ENCODE measurements at regions not wholly inside any gene's neighbourhood (a gene's known extent, or its start where the extent isn't known, plus 50 kb on each side); places are given as distances from the start of the nearest gene placed in this dataset.

DNA sequence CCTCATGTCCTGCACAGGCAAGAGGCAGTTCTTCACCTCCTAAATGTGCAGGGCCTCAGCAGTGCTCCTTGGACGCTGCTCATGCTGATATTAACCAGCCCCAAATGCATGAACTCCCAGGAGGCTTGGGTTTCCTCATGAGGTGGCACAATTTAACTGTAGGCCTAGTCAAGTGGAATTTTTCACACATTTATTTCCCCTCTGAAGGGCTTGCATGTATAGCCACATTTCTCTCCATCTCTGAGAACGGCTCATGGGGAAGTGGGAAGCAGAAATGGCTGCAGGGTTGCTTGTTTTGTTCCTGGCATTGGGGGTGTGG, 72.8 kb upstream of the PAX1 start:
- WGBS (ENCODE audit: insufficient coverage, low coverage, missing lambda C conversion rate): 0% methylated on average over 2 of the region's 2 CpGs
- no peak for FAIRE-seq
- no peak for TF ChIP-seq SREBF2 (CRISPR knock-in tag; IDR thresholded peaks at IDR 0.05)
- no peak for TF ChIP-seq SLC30A9 (CRISPR knock-in tag; IDR thresholded peaks at IDR 0.05)
- TF ChIP-seq NFYB (IDR thresholded peaks at IDR 0.05; ENCODE audit: extremely low read depth, insufficient read length): no peak
- TF ChIP-seq, protein P1, sequence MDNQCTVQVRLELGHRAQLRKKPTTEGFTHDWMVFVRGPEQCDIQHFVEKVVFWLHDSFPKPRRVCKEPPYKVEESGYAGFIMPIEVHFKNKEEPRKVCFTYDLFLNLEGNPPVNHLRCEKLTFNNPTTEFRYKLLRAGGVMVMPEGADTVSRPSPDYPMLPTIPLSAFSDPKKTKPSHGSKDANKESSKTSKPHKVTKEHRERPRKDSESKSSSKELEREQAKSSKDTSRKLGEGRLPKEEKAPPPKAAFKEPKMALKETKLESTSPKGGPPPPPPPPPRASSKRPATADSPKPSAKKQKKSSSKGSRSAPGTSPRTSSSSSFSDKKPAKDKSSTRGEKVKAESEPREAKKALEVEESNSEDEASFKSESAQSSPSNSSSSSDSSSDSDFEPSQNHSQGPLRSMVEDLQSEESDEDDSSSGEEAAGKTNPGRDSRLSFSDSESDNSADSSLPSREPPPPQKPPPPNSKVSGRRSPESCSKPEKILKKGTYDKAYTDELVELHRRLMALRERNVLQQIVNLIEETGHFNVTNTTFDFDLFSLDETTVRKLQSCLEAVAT (IDR thresholded peaks at IDR 0.05): no peak
- TF ChIP-seq, protein P2, sequence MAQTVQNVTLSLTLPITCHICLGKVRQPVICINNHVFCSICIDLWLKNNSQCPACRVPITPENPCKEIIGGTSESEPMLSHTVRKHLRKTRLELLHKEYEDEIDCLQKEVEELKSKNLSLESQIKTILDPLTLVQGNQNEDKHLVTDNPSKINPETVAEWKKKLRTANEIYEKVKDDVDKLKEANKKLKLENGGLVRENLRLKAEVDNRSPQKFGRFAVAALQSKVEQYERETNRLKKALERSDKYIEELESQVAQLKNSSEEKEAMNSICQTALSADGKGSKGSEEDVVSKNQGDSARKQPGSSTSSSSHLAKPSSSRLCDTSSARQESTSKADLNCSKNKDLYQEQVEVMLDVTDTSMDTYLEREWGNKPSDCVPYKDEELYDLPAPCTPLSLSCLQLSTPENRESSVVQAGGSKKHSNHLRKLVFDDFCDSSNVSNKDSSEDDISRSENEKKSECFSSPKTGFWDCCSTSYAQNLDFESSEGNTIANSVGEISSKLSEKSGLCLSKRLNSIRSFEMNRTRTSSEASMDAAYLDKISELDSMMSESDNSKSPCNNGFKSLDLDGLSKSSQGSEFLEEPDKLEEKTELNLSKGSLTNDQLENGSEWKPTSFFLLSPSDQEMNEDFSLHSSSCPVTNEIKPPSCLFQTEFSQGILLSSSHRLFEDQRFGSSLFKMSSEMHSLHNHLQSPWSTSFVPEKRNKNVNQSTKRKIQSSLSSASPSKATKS (CRISPR knock-in tag; IDR thresholded peaks at IDR 0.05): no peak
- TF ChIP-seq CTBP1 (IDR thresholded peaks at IDR 0.05; ENCODE audit: borderline replicate concordance): no peak
- TF ChIP-seq, protein P3, sequence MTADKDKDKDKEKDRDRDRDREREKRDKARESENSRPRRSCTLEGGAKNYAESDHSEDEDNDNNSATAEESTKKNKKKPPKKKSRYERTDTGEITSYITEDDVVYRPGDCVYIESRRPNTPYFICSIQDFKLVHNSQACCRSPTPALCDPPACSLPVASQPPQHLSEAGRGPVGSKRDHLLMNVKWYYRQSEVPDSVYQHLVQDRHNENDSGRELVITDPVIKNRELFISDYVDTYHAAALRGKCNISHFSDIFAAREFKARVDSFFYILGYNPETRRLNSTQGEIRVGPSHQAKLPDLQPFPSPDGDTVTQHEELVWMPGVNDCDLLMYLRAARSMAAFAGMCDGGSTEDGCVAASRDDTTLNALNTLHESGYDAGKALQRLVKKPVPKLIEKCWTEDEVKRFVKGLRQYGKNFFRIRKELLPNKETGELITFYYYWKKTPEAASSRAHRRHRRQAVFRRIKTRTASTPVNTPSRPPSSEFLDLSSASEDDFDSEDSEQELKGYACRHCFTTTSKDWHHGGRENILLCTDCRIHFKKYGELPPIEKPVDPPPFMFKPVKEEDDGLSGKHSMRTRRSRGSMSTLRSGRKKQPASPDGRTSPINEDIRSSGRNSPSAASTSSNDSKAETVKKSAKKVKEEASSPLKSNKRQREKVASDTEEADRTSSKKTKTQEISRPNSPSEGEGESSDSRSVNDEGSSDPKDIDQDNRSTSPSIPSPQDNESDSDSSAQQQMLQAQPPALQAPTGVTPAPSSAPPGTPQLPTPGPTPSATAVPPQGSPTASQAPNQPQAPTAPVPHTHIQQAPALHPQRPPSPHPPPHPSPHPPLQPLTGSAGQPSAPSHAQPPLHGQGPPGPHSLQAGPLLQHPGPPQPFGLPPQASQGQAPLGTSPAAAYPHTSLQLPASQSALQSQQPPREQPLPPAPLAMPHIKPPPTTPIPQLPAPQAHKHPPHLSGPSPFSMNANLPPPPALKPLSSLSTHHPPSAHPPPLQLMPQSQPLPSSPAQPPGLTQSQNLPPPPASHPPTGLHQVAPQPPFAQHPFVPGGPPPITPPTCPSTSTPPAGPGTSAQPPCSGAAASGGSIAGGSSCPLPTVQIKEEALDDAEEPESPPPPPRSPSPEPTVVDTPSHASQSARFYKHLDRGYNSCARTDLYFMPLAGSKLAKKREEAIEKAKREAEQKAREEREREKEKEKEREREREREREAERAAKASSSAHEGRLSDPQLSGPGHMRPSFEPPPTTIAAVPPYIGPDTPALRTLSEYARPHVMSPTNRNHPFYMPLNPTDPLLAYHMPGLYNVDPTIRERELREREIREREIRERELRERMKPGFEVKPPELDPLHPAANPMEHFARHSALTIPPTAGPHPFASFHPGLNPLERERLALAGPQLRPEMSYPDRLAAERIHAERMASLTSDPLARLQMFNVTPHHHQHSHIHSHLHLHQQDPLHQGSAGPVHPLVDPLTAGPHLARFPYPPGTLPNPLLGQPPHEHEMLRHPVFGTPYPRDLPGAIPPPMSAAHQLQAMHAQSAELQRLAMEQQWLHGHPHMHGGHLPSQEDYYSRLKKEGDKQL (CRISPR knock-in tag; IDR thresholded peaks at IDR 0.05; ENCODE audit: borderline replicate concordance): no peak
- TF ChIP-seq, protein P4, sequence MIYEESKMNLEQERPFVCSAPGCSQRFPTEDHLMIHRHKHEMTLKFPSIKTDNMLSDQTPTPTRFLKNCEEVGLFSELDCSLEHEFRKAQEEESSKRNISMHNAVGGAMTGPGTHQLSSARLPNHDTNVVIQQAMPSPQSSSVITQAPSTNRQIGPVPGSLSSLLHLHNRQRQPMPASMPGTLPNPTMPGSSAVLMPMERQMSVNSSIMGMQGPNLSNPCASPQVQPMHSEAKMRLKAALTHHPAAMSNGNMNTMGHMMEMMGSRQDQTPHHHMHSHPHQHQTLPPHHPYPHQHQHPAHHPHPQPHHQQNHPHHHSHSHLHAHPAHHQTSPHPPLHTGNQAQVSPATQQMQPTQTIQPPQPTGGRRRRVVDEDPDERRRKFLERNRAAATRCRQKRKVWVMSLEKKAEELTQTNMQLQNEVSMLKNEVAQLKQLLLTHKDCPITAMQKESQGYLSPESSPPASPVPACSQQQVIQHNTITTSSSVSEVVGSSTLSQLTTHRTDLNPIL (CRISPR knock-in tag; IDR thresholded peaks at IDR 0.05): no peak
- no peak for TF ChIP-seq ARID2 (IDR thresholded peaks at IDR 0.05)

More for the DNA sequence above, 72.8 kb upstream of the PAX1 start:
- in situ Hi-C loops (cut with MboI) (no loop called here), intact Hi-C loops (cut with micrococcal nuclease) (no loop called here)
- Histone ChIP-seq H3K4me2 (ENCODE audit: insufficient read depth, low read length) (no peak overlapping the region), H3K4me3 (no peak overlapping the region), H3K9me1 (ENCODE audit: control insufficient read depth, insufficient read depth, low read length) (no peaks in the 10 kb centered on the region), H3K27me3 (ENCODE audit: control insufficient read depth in 2 of 2, insufficient read depth in 2 of 2, low read length in 2 of 2) (no peaks in the 10 kb centered on the region; a peak in 1 of 5 replicates), H4K20me1 (replicated peaks; ENCODE audit: control insufficient read depth, insufficient read depth, low read length) (no peaks in the 10 kb centered on the region), H3K79me2 (ENCODE audit: control insufficient read depth, insufficient read depth, low read length) (no peaks in the 10 kb centered on the region), H3K36me3 (ENCODE audit: control insufficient read depth, insufficient read depth, low read length) (no peaks in the 10 kb centered on the region), H3K4me1 (replicated peaks in 1 of 2; ENCODE audit: control insufficient read depth in 2 of 2, insufficient read depth in 2 of 2, low read length in 2 of 2) (no peaks in the 10 kb centered on the region), H2AFZ (ENCODE audit: low read depth, low read length) (no peak overlapping the region), H3K27ac (ENCODE audit: extremely low read depth, low read depth, low read length) (no peak overlapping the region), H3K9ac (ENCODE audit: insufficient read depth in 1 of 2, low read depth in 2 of 2, low read length in 2 of 2) (no peak overlapping the region), H3K9me3 (replicated peaks; ENCODE audit: control insufficient read depth, insufficient read depth, low read depth, low read length) (no peaks in the 10 kb centered on the region)
- CTCF ChIA-PET (ENCODE audit: low intra/inter-chr PET ratio): no interaction called here
- BruUV-seq (replicated peaks): no TSS peak
- POLR2A ChIA-PET: no interaction called here
- ATAC-seq: no peak
- no peak for DNase-seq (ENCODE audit: extremely low read depth in 1 of 4, low spot score in 3 of 4)

All from K562 (cell line).